ENCODE measurements at regions not wholly inside any gene's neighbourhood (a gene's known extent, or its start where the extent isn't known, plus 50 kb on each side); places are given as distances from the start of the nearest gene placed in this dataset.
"Not testable (repeated sequence)": the region's sequence is repeated elsewhere in the genome, so short reads cannot be mapped to it uniquely, and the experiment has no call there.

DNA sequence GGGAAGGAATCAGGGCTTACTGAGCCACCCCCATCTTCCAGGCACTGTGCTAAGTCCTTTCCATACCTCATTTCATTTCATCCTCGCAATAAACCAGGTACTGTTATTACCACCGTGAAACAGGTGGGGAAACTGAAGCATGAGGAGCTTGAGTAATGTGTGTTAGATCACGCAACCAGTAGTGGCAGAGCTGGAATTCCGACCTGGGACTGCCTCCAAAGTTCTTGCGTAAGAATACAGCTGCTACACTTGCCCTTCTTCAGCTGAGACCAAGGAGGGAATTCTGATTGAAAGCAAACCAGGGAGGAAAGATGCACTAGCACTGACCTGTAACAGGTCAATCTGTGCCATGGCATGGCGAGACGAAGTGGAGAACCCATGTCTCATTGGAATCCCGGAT, 113.4 kb upstream of the MSX2 start:
- no peak for DNase-seq

- no peak for DNase-seq
Observed at GRCh38 chr5:174612686-174613085, 111.7 kb upstream of the MSX2 start.

- no peak for DNase-seq
Observed at GRCh38 chr5:174614500-174615135, 109.8 kb upstream of the MSX2 start.

GRCh38 chr5:174616036-174616435, 108.3 kb upstream of the MSX2 start:
- no peak for DNase-seq

DNA sequence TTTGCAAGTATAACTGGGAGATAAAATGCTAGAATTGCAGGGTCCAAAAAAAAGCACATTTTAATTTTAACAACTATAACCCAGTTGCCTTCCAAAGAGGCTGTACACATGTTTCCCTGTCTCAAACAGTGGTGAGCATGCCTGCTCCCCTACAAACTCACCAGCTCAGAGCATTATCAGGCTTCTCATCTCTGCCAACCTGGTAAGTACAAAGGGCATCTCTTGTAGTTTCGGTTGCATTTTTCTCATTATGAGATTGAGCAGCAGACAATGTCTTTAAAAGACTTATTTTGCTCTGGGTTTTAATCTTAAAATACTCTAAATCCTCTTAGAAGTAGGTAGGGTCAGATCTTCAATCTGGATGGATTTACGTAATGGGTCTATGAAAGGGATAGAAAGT, 107.1 kb upstream of the MSX2 start:
- DNase-seq, result no peak

- DNase-seq, result no peak
Observed at GRCh38 chr5:174617910-174618309, 106.5 kb upstream of the MSX2 start.

GRCh38 chr5:174618589-174618988, 105.8 kb upstream of the MSX2 start:
- no peak for DNase-seq

GRCh38 chr5:174622067-174622466, 102.3 kb upstream of the MSX2 start:
- no peak for DNase-seq

DNA sequence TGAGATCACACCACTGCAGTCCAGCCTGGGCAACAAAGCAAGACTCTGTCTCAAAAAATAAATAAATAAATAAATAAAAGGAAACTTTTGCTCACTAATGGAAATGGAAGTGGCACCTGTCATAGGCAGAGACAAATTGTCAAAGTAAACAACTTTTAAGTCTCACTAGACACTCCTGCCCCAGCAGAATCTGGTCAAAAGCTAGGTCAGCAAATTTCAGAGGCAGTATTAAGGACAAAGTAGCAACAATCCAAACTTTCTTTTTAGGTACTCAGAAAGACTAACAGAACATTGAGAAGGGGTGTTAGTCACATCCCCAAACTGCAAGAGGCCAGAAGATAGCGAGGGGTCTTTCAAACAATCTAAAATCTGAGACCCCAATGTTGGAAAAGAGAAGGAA, 101.4 kb upstream of the MSX2 start:
- DNase-seq, result no peak

DNA sequence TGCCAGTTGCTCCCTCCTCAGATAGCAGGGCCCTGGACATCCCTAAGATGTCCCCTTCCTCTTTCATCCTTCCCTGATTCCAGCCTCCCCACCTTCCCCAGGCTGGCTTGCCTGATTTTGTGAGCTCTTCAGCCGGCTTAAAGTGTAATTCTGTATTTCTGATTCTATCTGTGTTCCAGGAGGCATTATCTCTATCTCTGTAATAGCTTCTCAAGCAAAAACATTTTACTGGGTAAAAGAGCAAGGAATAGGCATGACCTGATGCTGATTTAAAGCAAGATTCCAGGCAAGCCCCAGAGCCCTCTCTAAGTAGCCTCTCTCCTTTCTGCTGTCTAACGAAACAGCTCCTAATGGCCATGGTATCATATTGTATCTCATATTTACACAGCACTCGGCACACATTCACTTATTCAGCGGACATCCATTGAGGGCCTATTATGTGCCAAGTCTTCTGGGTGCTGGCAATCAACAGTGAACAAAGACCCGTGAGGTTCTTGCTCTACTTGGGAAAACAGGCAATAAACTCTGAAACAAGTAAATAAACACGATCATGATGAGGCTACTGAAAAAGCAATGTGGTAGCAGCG, 100.9 kb upstream of the MSX2 start:
- DNase-seq, result no peak

DNA sequence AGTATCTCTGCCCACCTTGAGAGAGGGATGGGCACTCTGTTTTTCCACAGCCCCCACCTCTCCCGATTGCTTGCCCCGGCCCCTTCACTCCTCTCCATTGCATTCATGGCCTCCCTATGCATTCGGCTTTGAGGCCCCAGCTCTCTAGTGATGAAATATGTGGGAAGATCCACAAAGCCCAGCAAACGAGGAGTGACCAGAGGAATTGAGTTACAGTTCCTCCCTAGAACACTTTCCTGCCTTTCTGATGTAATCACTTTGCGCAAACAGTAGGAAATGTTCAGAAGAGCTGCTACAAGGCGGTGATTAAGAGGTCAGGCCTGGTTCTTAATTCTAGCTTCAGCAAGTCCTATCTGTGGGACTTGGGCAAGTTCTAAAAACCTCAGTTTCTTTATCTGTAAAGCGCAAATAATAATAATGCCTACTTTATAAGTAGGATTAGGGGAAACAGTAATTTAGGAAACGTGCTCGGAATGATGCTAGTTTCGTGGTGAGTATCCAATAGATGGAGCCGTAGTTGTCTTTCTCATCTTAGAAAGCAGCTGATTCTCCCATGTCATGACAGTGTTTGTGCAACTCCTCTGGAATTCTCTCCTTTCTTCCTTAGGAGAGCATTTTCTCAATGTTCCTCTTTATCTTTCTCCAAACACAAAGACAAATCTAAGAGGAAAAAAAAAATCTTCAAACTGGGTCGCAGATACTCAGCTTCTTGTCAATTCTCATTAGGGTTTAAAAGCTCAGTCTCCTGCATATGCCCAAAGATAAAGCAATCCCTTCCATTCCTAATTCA, 99.5 kb upstream of the MSX2 start:
- DNase-seq, result no peak

GRCh38 chr5:174625591-174626350, 98.6 kb upstream of the MSX2 start:
- no peak for DNase-seq

DNA sequence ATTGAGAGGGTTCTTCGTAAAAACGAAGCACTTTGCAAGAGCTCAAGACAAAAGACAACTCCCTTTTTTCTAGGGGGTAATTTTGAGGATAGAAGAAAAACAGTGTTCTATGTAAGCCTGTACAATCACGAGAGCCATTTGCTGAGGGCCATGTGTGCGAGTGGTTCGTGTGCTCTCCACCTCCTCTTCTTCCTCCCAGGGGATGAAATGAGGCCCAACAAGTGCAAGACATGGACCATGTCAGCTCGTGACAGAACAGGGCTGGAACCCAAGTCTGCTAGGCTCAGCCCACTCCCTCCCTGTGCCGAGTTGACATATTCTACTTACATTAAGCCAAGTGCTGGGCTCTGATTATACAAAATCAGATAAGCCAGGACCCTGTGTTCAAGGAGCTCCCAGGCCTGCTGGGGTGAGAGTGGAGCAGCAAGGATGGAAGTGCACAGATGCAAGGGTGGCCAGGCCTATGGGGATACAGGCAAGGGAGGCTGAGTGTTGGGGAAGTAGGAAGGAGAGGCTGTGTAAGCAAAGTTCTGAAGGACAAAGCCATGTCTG, 97.9 kb upstream of the MSX2 start:
- no peak for DNase-seq

DNA sequence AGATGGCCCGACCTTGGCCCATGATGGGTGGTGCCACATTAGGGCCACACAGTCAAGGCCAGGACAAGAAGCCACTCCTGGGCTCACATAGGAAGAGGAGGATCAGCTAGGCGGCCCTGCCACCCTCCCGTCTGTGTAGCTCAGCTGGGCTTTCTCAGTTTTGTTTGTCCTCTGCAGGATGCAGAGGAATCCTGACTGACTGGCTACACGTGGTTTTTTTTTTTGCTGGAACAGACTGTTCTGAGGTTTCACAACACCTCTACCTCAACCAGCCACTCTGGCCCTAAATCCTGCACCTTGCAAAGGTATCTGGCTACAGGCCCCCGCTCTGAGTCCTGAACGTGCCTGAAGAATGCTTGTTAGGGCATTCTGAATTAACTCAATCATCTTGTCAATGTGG, 88.3 kb upstream of the MSX2 start:
- DNase-seq, result no peak

GRCh38 chr5:174642816-174643405, 81.5 kb upstream of the MSX2 start:
- DNase-seq, result no peak

DNA sequence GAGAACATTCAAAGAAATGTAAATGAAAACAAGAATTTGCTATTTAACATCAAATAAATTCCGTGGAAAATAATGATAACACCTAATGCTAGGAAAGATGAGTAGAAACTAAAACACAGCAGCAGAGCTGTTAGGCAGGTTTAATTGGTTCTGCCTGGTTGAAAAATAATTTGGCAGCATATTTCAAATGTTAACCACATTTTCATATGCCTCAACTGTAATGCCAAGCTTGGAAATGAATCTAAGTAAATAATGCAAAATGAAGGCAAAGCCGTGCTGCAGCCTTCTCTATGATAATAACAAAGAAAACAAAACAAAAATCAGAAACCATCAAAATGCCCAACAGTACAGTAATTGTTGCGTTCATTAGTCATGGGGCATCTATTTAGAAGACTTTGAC, 79.9 kb upstream of the MSX2 start:
- DNase-seq, result no peak

- DNase-seq, result no peak
Observed at GRCh38 chr5:174644923-174645322, 79.5 kb upstream of the MSX2 start.

GRCh38 chr5:174645677-174646076, 78.7 kb upstream of the MSX2 start:
- DNase-seq, result no peak

DNA sequence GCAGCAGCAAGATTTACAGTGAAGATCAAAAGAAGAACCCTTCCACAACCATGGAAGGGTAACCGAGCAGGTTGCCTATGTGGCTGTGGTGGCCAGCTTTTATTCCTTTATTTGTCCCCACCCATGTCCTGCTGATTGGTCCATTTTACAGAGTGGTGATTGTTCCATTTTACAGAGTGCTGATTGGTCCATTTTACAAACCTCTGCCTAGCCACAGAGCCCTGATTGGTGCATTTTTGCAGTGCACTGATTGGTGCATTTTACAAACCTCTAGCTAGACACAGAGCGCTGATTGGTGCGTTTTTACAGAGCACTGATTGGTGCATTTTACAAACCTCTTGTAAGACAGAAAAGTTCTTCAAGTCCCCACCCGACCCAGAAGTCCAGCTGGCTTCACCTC, 75.8 kb upstream of the MSX2 start:
- DNase-seq, result not testable (repeated sequence)

- no peak for DNase-seq
Observed at GRCh38 chr5:174649391-174649790, 75.0 kb upstream of the MSX2 start.

DNA sequence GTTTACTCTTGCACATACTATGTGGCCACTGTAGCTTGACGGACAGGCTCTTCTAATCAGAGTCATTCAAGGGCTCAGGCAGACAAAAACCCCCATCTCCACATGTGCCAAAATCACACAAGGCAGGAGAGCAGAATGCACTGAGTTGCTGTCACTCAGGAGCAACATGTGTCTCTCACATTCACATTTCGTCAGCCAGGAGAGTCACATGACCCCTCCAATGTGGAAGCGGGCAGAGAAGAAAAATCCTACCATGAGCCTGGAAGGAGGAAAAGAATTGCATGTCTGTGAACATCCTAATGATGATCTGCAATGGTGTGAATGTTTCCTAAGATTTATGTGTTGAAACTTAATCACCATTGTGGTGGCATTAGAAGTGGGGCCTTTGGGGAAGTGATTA, 69.9 kb upstream of the MSX2 start:
- DNase-seq, result no peak

GRCh38 chr5:174655351-174655750, 69.0 kb upstream of the MSX2 start:
- no peak for DNase-seq

Measured in CD4-positive, alpha-beta T cell treated with Interleukin-21 for 1 hour (primary cell).